ENCODE measurements at regions not wholly inside any gene's neighbourhood (a gene's known extent, or its start where the extent isn't known, plus 50 kb on each side); places are given as distances from the start of the nearest gene placed in this dataset.

DNA sequence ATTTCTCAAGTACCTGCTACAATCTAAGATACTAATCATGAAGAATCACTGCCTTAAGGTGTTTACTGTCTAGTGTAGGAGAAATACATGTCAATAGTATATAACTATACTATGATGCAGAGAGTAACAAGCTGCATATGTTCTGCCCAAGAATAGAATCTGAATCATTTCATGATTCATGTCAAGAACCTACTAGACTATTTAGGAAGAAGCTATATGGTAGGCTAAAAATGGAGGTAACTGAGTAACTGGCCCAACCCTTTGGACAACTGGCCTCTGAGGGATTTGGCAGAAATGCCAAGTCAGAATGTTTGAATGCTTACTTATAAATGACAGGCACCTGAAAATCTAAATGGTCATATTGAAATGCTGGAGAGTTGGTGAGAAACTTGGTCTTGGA, 59.9 kb upstream of the DGKG start:
- TF ChIP-seq CTCF (IDR thresholded peaks at IDR 0.05) (no peak), POLR2A (IDR thresholded peaks at IDR 0.05) (no peak)
